A172 (cell line): ENCODE measurements at regions not wholly inside any gene's neighbourhood (a gene's known extent, or its start where the extent isn't known, plus 50 kb on each side); places are given as distances from the start of the nearest gene placed in this dataset.
A peak's percentile ranks its signal among the peaks of the same experiment; 100 is the strongest.

ENCODE experiments used
- DNase-seq: peaks from one replicate; pipeline ENCODE4 v3.0.0-alpha.2; 2015; ENCODE audit warnings: low spot score

GRCh38 chr18:78587626-78588600 lies 391.7 kb upstream of the SALL3 start:
- no peak for DNase-seq

GRCh38 chr18:78589916-78590437 lies 389.6 kb upstream of the SALL3 start:
- no peak for DNase-seq

DNA sequence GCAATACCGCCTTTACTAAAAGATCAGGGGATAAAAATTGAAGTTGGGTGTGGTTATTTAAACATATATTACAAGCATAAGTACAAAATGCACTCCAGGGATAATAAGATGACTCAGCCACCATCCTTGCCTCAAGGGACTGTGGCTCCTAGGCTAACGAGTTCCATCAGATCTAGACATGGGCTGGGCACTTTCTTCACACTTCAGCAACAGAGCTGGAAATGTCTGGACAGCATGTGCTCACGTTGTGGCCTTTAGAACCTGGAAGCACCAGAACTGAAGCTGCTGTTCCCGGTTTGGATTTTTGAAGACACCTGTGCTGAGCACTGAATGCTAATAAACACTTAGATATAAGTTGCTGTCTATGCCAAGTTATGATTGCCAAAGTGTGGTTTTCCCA lies 384.2 kb upstream of the SALL3 start:
- DNase-seq: no peak

- peak; percentile 11 for DNase-seq
Measured at GRCh38 chr18:78595924-78596573, 383.6 kb upstream of the SALL3 start.

DNA sequence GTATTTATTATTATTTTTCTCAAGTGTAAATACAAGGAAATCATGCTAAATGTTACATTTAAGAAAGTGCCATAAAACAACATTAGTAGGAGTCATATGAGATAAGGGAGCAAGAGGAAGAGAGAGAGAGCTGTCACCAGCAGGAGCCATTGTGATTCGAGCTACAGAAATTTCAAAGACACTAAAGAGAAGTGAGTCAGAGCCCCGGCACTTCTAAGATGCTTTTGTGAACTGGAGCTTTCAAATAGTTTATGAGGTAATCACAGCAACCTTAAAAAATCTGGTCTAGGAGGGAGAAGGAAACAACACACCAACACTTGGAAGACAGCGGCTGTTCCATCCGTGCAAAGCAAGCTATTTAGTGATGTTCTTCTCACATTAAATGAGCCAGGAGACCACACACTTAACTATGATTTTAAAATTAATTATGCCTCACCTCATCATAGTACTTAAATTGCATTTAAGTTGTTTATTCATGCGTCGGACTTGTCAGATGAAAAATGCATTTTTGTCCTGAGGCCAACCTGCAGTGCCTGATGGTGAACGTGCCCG lies 382.7 kb upstream of the SALL3 start:
- peak; percentile 71 for DNase-seq

DNA sequence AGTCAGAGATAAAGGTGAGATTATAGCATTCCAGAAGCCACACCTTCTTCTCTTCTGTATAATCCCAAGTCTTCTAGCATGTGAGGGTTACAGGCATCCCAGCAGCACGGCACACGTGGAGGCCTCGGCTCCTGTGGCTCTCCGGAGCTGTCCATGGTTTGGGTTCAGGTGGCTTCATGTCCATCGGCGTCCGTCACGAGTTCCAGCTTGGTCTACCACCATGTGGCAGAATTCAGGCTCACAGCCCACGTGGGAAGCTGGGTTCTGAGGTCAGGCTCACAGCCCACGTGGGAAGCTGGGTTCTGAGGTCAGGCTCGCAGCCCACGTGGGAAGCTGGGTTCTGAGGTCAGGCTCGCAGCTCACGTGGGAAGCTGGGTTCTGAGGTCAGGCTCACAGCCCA lies 378.3 kb upstream of the SALL3 start:
- no peak for DNase-seq

GRCh38 chr18:78601923-78602322 lies 377.7 kb upstream of the SALL3 start:
- no peak for DNase-seq

GRCh38 chr18:78602430-78602829 lies 377.2 kb upstream of the SALL3 start:
- no peak for DNase-seq

DNA sequence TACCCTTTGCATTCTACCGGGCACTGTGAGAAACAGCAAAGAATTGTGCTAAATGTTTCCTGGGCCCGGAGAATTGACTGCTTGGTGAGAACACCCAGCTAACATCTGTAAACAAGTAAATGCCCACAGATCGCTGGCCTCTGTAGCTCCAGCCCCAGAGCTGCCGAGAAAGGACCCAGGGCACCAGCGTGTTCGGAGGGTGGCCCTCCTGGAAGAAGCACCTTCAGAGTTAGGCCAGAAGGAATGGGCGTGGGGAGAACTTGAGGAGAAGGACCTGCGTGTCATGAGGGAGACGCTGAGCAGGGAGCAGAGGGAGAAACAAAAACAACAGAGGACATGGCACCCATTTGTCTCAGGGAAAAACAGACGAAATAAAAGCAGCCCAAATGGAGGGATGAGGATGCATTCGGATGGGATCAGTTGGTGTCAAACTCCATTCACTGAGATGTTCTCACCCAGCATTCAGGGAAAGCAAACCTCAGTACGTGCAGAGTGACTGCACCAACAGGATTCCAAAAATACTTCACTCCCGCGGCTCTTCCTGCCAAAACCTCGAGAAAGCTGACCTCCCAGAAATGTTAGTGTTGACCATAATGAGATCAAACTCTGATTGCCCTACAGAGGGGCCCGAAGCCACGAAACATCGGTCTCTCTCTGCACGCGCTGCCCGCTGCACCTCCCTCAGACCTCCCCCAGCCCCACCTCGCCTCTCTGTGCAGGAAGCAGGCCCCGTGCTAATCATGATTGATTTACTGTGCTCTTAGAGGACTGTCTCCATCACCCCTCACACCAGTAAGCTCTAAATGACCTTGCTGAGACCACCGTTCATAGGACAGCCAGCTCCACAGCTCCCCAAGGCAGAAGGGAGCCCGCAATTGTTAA lies 376.3 kb upstream of the SALL3 start:
- DNase-seq: no peak

DNA sequence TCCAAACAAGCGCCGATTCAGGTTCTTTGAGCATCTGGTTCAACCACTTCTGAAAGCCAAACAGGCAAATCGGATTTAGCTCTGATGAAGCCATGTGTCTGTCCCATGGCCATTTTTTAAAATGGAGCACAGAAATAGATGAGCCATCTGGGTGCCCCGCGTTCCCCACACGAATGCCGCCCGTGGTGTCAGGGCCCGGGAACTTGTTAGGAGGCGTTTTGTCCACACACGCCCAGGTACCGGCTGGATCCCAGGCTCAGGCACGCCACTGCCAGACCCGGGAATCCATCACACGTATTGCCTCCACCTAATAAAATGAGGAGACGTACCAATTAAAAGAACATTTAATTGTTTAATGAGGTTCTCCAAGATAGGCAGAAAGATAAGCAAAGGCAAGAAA lies 374.4 kb upstream of the SALL3 start:
- DNase-seq: no peak

DNA sequence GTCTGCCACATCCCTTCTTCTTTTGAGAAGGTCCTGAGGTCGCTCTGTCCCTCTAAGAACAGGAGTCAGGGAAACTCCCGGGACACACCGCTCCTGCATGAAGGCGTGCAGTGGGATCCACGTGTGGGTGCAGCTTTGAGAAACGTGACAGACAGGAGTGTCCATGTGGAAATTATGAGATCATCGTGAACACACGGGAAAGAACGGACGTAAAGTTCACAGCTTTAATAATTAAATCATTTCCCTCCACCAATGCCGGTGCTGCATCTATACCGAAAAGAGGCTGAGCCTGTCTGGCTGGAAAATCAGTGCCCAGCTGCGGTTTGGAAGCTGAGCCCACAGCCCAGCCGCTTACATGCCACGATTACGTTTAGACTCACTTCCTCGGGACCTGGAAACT lies 372.4 kb upstream of the SALL3 start:
- no peak for DNase-seq

GRCh38 chr18:78607784-78608183 lies 371.8 kb upstream of the SALL3 start:
- no peak for DNase-seq

DNA sequence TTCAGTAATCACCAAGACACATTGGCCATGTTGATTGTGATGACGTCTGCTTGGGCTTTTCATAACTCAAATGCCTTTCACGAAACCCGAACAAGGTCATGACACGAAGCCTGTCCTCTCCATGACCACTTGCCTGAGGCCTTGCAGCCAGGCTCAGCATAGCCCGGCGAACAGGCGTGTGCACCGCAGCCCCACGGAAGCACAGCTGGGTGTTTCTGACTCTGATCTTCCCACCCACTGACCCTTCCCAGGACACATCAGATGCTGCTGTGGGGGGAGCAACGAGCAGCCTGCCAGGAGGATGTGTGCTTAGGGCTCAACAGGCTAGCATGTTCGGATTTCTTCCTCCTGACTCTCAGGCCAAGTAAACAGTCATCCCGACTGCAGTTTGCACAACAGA lies 369.4 kb upstream of the SALL3 start:
- DNase-seq: no peak

- DNase-seq: no peak
Measured at GRCh38 chr18:78611201-78611800, 368.3 kb upstream of the SALL3 start.

- no peak for DNase-seq
Measured at GRCh38 chr18:78611869-78612268, 367.7 kb upstream of the SALL3 start.

DNA sequence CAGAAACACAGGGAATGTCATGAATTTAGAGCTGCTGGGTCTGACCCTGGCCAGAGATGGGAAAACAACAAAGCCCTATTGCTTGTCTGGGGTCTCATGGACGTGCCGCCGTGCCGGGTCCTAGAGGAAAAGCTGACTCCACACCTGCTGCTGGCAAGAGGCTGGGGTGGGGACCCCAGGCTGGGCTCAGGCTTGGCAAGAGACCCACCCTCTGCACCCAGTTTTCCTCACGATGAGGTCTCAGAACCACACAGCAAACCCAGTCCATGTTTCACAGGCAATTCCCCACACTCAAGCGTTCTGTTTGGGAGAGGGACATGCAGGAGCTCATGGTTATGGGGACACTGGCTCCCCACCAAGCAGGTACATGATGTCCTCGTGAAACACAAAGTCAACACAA lies 367.3 kb upstream of the SALL3 start:
- no peak for DNase-seq

GRCh38 chr18:78612801-78613200 lies 366.8 kb upstream of the SALL3 start:
- DNase-seq: no peak

GRCh38 chr18:78618726-78619125 lies 360.9 kb upstream of the SALL3 start:
- DNase-seq: no peak

DNA sequence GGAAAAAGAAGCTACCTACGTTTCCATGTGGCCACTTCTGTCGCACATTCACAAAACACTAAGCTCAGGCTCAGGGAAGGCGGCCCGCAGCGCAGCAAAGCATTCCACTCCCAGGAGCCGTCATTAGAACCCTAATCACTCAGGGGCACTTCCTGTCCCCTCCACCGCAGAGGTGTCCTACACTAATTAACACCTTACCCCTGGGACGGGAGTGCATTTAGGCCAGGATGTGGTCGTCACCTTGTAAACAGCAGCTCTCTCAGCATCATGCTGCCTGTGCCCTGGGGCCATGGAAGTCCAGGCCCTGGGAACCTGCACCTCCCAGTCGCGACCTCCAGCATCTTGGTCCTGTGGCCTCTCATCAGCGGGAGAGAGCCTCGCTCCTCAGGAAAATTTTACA lies 359.8 kb upstream of the SALL3 start:
- DNase-seq: no peak

DNA sequence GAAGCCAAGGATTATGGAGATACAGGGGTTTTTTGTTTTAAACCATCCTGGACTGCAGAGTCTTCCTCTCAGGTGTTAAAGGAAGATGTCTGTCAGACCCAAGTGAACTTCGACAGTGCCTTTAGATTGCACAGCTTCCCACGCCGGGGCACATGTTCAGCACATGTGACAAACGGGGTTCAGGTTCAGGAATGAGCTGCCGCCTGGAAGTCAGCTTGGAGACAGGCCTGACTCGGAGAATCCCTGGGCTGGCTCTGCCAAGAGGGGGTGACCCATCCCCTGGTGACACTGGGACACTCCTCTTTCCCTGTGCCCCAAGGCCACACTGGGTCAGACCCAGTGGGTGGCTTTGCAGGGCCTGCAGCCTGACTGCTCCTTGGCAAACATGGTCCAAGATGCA lies 359.3 kb upstream of the SALL3 start:
- no peak for DNase-seq

- no peak for DNase-seq
Measured at GRCh38 chr18:78621141-78621755, 358.4 kb upstream of the SALL3 start.
